ENCODE measurements at regions not wholly inside any gene's neighbourhood (a gene's known extent, or its start where the extent isn't known, plus 50 kb on each side); places are given as distances from the start of the nearest gene placed in this dataset.

- H4K8ac ChIP-seq (ENCODE audit: low read depth, low read length) = no peak overlapping the region
- H2BK12ac ChIP-seq (ENCODE audit: low read length) = no peak overlapping the region
- H3K4me3 ChIP-seq (ENCODE audit: low read depth, low read length) = no peak overlapping the region
- no peak overlapping the region for H4K12ac ChIP-seq (ENCODE audit: low read depth, low read length)
- H3K79me1 ChIP-seq (ENCODE audit: low read length) = no peaks in the 10 kb centered on the region
- no peaks in the 10 kb centered on the region for H3K4me1 ChIP-seq (ENCODE audit: control insufficient read depth in 1 of 2, insufficient read depth in 2 of 2, low read length in 2 of 2)
- no peak for DNase-seq
- no peak overlapping the region for H3K23ac ChIP-seq (ENCODE audit: low read length)
- no peaks in the 10 kb centered on the region for H3K27me3 ChIP-seq (ENCODE audit: insufficient read depth, low read length)
- WGBS (ENCODE audit: extremely low coverage, insufficient coverage, insufficient read length) = no CpG with 5 or more reads among the region's 7 CpGs
- H4K91ac ChIP-seq (ENCODE audit: low read depth, low read length) = no peak overlapping the region
- no peak overlapping the region for H2BK120ac ChIP-seq (ENCODE audit: insufficient read depth, low read length, poor library complexity)
- H2BK5ac ChIP-seq (ENCODE audit: low read depth, low read length, poor library complexity) = no peak overlapping the region
- H3K79me2 ChIP-seq (ENCODE audit: control insufficient read depth, insufficient read depth, low read length, poor library complexity) = no peaks in the 10 kb centered on the region
- no peak overlapping the region for H3K14ac ChIP-seq (ENCODE audit: low read length)
- no peak overlapping the region for H3K4me2 ChIP-seq (ENCODE audit: low read length)
- H3K27ac ChIP-seq (ENCODE audit: low read depth, low read length) = no peak overlapping the region
- H3K9ac ChIP-seq (ENCODE audit: low read length) = no peak overlapping the region
- no peaks in the 10 kb centered on the region for H3K36me3 ChIP-seq (ENCODE audit: control insufficient read depth in 1 of 2, insufficient read depth in 2 of 2, low read length in 2 of 2)
- no peak overlapping the region for H2AK5ac ChIP-seq (ENCODE audit: low read length)
- no peak overlapping the region for H3K4ac ChIP-seq (ENCODE audit: low read depth, low read length)
- no peaks in the 10 kb centered on the region for H3K9me3 ChIP-seq (ENCODE audit: insufficient read depth, low read depth, low read length)
- H2AFZ ChIP-seq (ENCODE audit: insufficient read depth, low read length, poor library complexity) = no peak overlapping the region
- no peak overlapping the region for H3K18ac ChIP-seq (ENCODE audit: low read length)
Observed at GRCh38 chr15:63439536-63440264, 58.1 kb upstream of the CA12 start.

GRCh38 chr15:63440265-63440648 is 58.6 kb upstream of the CA12 start:
- no peak overlapping the region for H3K9ac ChIP-seq (ENCODE audit: low read length)
- DNase-seq = no peak
- no peak overlapping the region for H4K91ac ChIP-seq (ENCODE audit: low read depth, low read length)
- no peak overlapping the region for H2AK5ac ChIP-seq (ENCODE audit: low read length)
- no peaks in the 10 kb centered on the region for H3K36me3 ChIP-seq (ENCODE audit: control insufficient read depth in 1 of 2, insufficient read depth in 2 of 2, low read length in 2 of 2)
- H3K4me2 ChIP-seq (ENCODE audit: low read length) = no peak overlapping the region
- no peak overlapping the region for H2BK5ac ChIP-seq (ENCODE audit: low read depth, low read length, poor library complexity)
- no peaks in the 10 kb centered on the region for H3K79me2 ChIP-seq (ENCODE audit: control insufficient read depth, insufficient read depth, low read length, poor library complexity)
- no peak overlapping the region for H2AFZ ChIP-seq (ENCODE audit: insufficient read depth, low read length, poor library complexity)
- no peak overlapping the region for H3K23ac ChIP-seq (ENCODE audit: low read length)
- H3K27ac ChIP-seq (ENCODE audit: low read depth, low read length) = no peak overlapping the region
- H2BK120ac ChIP-seq (ENCODE audit: insufficient read depth, low read length, poor library complexity) = no peak overlapping the region
- no peak overlapping the region for H3K18ac ChIP-seq (ENCODE audit: low read length)
- no peak overlapping the region for H4K8ac ChIP-seq (ENCODE audit: low read depth, low read length)
- no CpG with 5 or more reads among the region's 3 CpGs for WGBS (ENCODE audit: extremely low coverage, insufficient coverage, insufficient read length)
- no peak overlapping the region for H2BK12ac ChIP-seq (ENCODE audit: low read length)
- no peak overlapping the region for H3K4ac ChIP-seq (ENCODE audit: low read depth, low read length)
- no peak overlapping the region for H3K4me3 ChIP-seq (ENCODE audit: low read depth, low read length)
- no peaks in the 10 kb centered on the region for H3K4me1 ChIP-seq (ENCODE audit: control insufficient read depth in 1 of 2, insufficient read depth in 2 of 2, low read length in 2 of 2)
- no peaks in the 10 kb centered on the region for H3K79me1 ChIP-seq (ENCODE audit: low read length)
- H3K27me3 ChIP-seq (ENCODE audit: insufficient read depth, low read length) = no peaks in the 10 kb centered on the region
- no peak overlapping the region for H3K14ac ChIP-seq (ENCODE audit: low read length)
- no peak overlapping the region for H4K12ac ChIP-seq (ENCODE audit: low read depth, low read length)
- no peaks in the 10 kb centered on the region for H3K9me3 ChIP-seq (ENCODE audit: insufficient read depth, low read depth, low read length)

- no peak overlapping the region for H4K91ac ChIP-seq (ENCODE audit: low read depth, low read length)
- H3K27ac ChIP-seq (ENCODE audit: low read depth, low read length) = no peak overlapping the region
- no peak overlapping the region for H3K14ac ChIP-seq (ENCODE audit: low read length)
- H3K9me3 ChIP-seq (ENCODE audit: insufficient read depth, low read depth, low read length) = no peaks in the 10 kb centered on the region
- H3K23ac ChIP-seq (ENCODE audit: low read length) = no peak overlapping the region
- no peak overlapping the region for H2AFZ ChIP-seq (ENCODE audit: insufficient read depth, low read length, poor library complexity)
- H3K18ac ChIP-seq (ENCODE audit: low read length) = no peak overlapping the region
- no peak overlapping the region for H4K8ac ChIP-seq (ENCODE audit: low read depth, low read length)
- H2BK5ac ChIP-seq (ENCODE audit: low read depth, low read length, poor library complexity) = no peak overlapping the region
- H3K4me2 ChIP-seq (ENCODE audit: low read length) = no peak overlapping the region
- H2BK120ac ChIP-seq (ENCODE audit: insufficient read depth, low read length, poor library complexity) = no peak overlapping the region
- H3K79me1 ChIP-seq (ENCODE audit: low read length) = no peaks in the 10 kb centered on the region
- H3K79me2 ChIP-seq (ENCODE audit: control insufficient read depth, insufficient read depth, low read length, poor library complexity) = no peaks in the 10 kb centered on the region
- no peaks in the 10 kb centered on the region for H3K27me3 ChIP-seq (ENCODE audit: insufficient read depth, low read length)
- H3K4me3 ChIP-seq (ENCODE audit: low read depth, low read length) = no peak overlapping the region
- no peaks in the 10 kb centered on the region for H3K4me1 ChIP-seq (ENCODE audit: control insufficient read depth in 1 of 2, insufficient read depth in 2 of 2, low read length in 2 of 2)
- no peaks in the 10 kb centered on the region for H3K36me3 ChIP-seq (ENCODE audit: control insufficient read depth in 1 of 2, insufficient read depth in 2 of 2, low read length in 2 of 2)
- no peak overlapping the region for H4K12ac ChIP-seq (ENCODE audit: low read depth, low read length)
- no peak overlapping the region for H2AK5ac ChIP-seq (ENCODE audit: low read length)
- no CpG with 5 or more reads among the region's 6 CpGs for WGBS (ENCODE audit: extremely low coverage, insufficient coverage, insufficient read length)
- no peak overlapping the region for H3K4ac ChIP-seq (ENCODE audit: low read depth, low read length)
- no peak overlapping the region for H3K9ac ChIP-seq (ENCODE audit: low read length)
- no peak for DNase-seq
- no peak overlapping the region for H2BK12ac ChIP-seq (ENCODE audit: low read length)
Observed at GRCh38 chr15:63440756-63441155, 59.1 kb upstream of the CA12 start.

DNA sequence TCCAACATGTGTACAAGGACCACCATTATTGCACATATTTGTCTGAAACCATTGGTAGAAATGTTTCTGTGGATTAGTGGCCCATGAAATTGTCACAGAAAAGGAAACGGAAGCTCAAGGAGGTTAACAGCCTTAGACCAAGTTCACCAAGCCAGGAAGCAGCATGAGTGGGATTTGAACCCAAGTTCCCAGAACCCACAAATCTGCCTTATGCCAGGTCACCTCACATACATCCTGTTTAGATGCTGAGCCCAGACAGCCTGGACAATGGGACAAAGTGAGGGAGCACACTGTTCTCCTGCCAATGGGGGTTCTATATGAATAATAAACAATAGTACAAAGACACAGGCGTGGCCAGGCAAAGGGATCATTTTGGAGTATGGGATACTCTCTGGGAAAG is 59.6 kb upstream of the CA12 start:
- no peak for DNase-seq
- Histone ChIP-seq H3K9me3 (ENCODE audit: insufficient read depth, low read depth, low read length) (no peaks in the 10 kb centered on the region), H3K18ac (ENCODE audit: low read length) (no peak overlapping the region), H3K36me3 (ENCODE audit: control insufficient read depth in 1 of 2, insufficient read depth in 2 of 2, low read length in 2 of 2) (no peaks in the 10 kb centered on the region), H3K79me2 (ENCODE audit: control insufficient read depth, insufficient read depth, low read length, poor library complexity) (no peaks in the 10 kb centered on the region), H4K91ac (ENCODE audit: low read depth, low read length) (no peak overlapping the region), H4K12ac (ENCODE audit: low read depth, low read length) (no peak overlapping the region), H3K9ac (ENCODE audit: low read length) (no peak overlapping the region), H3K23ac (ENCODE audit: low read length) (no peak overlapping the region), H3K4ac (ENCODE audit: low read depth, low read length) (no peak overlapping the region), H3K4me1 (ENCODE audit: control insufficient read depth in 1 of 2, insufficient read depth in 2 of 2, low read length in 2 of 2) (no peaks in the 10 kb centered on the region), H3K4me2 (ENCODE audit: low read length) (no peak overlapping the region), H3K27ac (ENCODE audit: low read depth, low read length) (no peak overlapping the region), H3K14ac (ENCODE audit: low read length) (no peak overlapping the region), H2AK5ac (ENCODE audit: low read length) (no peak overlapping the region), H4K8ac (ENCODE audit: low read depth, low read length) (no peak overlapping the region), H2BK12ac (ENCODE audit: low read length) (no peak overlapping the region), H2BK5ac (ENCODE audit: low read depth, low read length, poor library complexity) (no peak overlapping the region), H2BK120ac (ENCODE audit: insufficient read depth, low read length, poor library complexity) (no peak overlapping the region), H3K27me3 (ENCODE audit: insufficient read depth, low read length) (no peaks in the 10 kb centered on the region), H2AFZ (ENCODE audit: insufficient read depth, low read length, poor library complexity) (no peak overlapping the region), H3K79me1 (ENCODE audit: low read length) (no peaks in the 10 kb centered on the region), H3K4me3 (ENCODE audit: low read depth, low read length) (no peak overlapping the region)
- WGBS (ENCODE audit: extremely low coverage, insufficient coverage, insufficient read length) = no CpG with 5 or more reads among the region's 2 CpGs
